K562 (cell line): ENCODE measurements at regions not wholly inside any gene's neighbourhood (a gene's known extent, or its start where the extent isn't known, plus 50 kb on each side); places are given as distances from the start of the nearest gene placed in this dataset.

Source experiments
- ATAC-seq: fragments of 200-7000 bp; cut with Tn5 transposase; 3 replicates; pipeline ENCODE4 v1.9.1; 2020; ENCODE audit warnings: moderate library complexity
- BruUV-seq: library from RNA; stranded (reverse); fragments of 400-500 nt; replicated peaks from 2 replicates; lab custom pipeline; 2021; lab: Mats Ljungman, UMichigan
- CTCF ChIA-PET: fragments of 300-600 bp; formaldehyde crosslinking; extraction: SDS; loops from one replicate; lab custom pipeline; 2021; ENCODE audit warnings: low intra/inter-chr PET ratio; lab: Yijun Ruan, JAX
- POLR2A ChIA-PET: fragments of 300-600, 350-650 bp; sonication (Branson Sonifier 250); formaldehyde crosslinking; extraction: SDS; loops from one replicate; lab custom pipeline; 2021; ENCODE audit warnings: antibody characterized with exemption, inconsistent platforms; lab: Yijun Ruan, JAX
- DNase-seq, 4 experiments: peaks; one replicate each; pipeline versions ENCODE4 v3.0.0 to v3.0.0-alpha.2; 2011 to 2018; ENCODE audit warnings: low spot score in 3 of 4, mixed read lengths in 3 of 4; ENCODE audit errors: extremely low read depth in 1 of 4
- FAIRE-seq: peaks from 2 replicates; lab custom pipeline; 2011; peaks lifted over from hg19 to GRCh38; lab: Jason Lieb, UNC
- H2AFZ ChIP-seq: 2 replicates; pipeline ENCODE4 v1.6.0; 2011; ENCODE audit warnings: low read depth, low read length, control low read depth, inconsistent platforms
- H3K27ac ChIP-seq: fragments of 200-600 bp; 3 replicates; pipeline ENCODE4 v1.8.0; 2011; ENCODE audit warnings: low read depth, mild to moderate bottlenecking, control low read depth, inconsistent platforms, low read length, moderate library complexity, mixed read lengths; ENCODE audit errors: extremely low read depth
- H3K27me3 ChIP-seq, 2 experiments: fragments of 300-600 bp in 1 of 2; 2 replicates in 1 of 2; 3 replicates in 1 of 2; pipeline versions ENCODE4 v1.6.0 to v1.8.0; 2011; ENCODE audit warnings: inconsistent platforms in 2 of 2, low read length in 2 of 2, mild to moderate bottlenecking in 1 of 2, mixed read lengths in 1 of 2, moderate library complexity in 1 of 2; ENCODE audit not compliant: control insufficient read depth in 2 of 2, insufficient read depth in 2 of 2
- H3K36me3 ChIP-seq: fragments of 300-600 bp; 3 replicates; pipeline ENCODE4 v1.8.0; 2011; ENCODE audit warnings: mild to moderate bottlenecking, low read length, inconsistent platforms; ENCODE audit not compliant: control insufficient read depth, insufficient read depth
- H3K4me1 ChIP-seq, 2 experiments: fragments of 200-600 bp in 1 of 2; replicated peaks in 1 of 2; 2 replicates in 1 of 2; 3 replicates in 1 of 2; pipeline versions ENCODE4 v1.5.1 to v1.8.0; 2011; ENCODE audit warnings: inconsistent platforms in 2 of 2, low read length in 2 of 2, mild to moderate bottlenecking in 1 of 2, mixed read lengths in 1 of 2, moderate library complexity in 1 of 2; ENCODE audit not compliant: control insufficient read depth in 2 of 2, insufficient read depth in 2 of 2
- H3K4me2 ChIP-seq: 2 replicates; pipeline ENCODE4 v1.6.1; 2011; ENCODE audit warnings: low read length, control low read depth, inconsistent platforms, mixed read lengths; ENCODE audit not compliant: insufficient read depth
- H3K4me3 ChIP-seq: fragments of 200-600 bp; sonication (generic), shearing (Covaris generic); 2 replicates; pipeline ENCODE4 v1.5.1; 2016; ENCODE audit warnings: control low read depth, inconsistent platforms
- H3K79me2 ChIP-seq: fragments of 200-600 bp; 3 replicates; pipeline ENCODE4 v1.8.0; 2011; ENCODE audit warnings: low read length, inconsistent platforms; ENCODE audit not compliant: control insufficient read depth, insufficient read depth
- H3K9ac ChIP-seq, 2 experiments: 2 replicates each; pipeline versions ENCODE4 v1.6.0 to v1.6.1; 2011; ENCODE audit warnings: low read depth in 2 of 2, low read length in 2 of 2, control low read depth in 1 of 2, inconsistent platforms in 1 of 2, mild to moderate bottlenecking in 1 of 2, mixed read lengths in 1 of 2; ENCODE audit not compliant: insufficient read depth in 1 of 2
- H3K9me1 ChIP-seq: one replicate; pipeline ENCODE4 v1.6.0; 2011; ENCODE audit warnings: inconsistent platforms, mild to moderate bottlenecking, low read length, moderate library complexity; ENCODE audit not compliant: control insufficient read depth, insufficient read depth
- H3K9me3 ChIP-seq: replicated peaks from 2 replicates; pipeline ENCODE4 v1.5.1; 2011; ENCODE audit warnings: low read depth, low read length, inconsistent platforms; ENCODE audit not compliant: control insufficient read depth, insufficient read depth
- H4K20me1 ChIP-seq: replicated peaks from 2 replicates; pipeline ENCODE4 v1.6.1; 2011; ENCODE audit warnings: low read length, inconsistent platforms, mixed read lengths; ENCODE audit not compliant: control insufficient read depth, insufficient read depth
- CHD1 ChIP-seq: fragments of 200-600 bp; sonication (generic); IDR thresholded peaks from one replicate; pipeline ENCODE4 v1.6.1; 2012; ENCODE audit warnings: mild to moderate bottlenecking, moderate library complexity, low read length, inconsistent platforms
- GATA2 ChIP-seq: sonication (generic); formaldehyde crosslinking; IDR thresholded peaks from 2 replicates; pipeline ENCODE4 v1.4.0; 2020; ENCODE audit warnings: mild to moderate bottlenecking, missing genetic modification reagents
- IRF2 ChIP-seq: sonication (generic); formaldehyde crosslinking; IDR thresholded peaks from 2 replicates; pipeline ENCODE4 v1.8.1; 2022; ENCODE audit warnings: mild to moderate bottlenecking, missing genetic modification reagents
- MTA3 ChIP-seq: fragments of 450-650 bp; formaldehyde crosslinking; IDR thresholded peaks from 2 replicates; pipeline ENCODE4 v1.6.1; 2017; ENCODE audit warnings: mild to moderate bottlenecking, borderline replicate concordance
- PCBP2 ChIP-seq: fragments of 200-400 bp; formaldehyde crosslinking; IDR thresholded peaks from 2 replicates; pipeline ENCODE4 v1.6.1; 2018; ENCODE audit warnings: low read length, low read depth, mild to moderate bottlenecking, moderate library complexity; ENCODE audit not compliant: poor library complexity, severe bottlenecking
- PHF21A ChIP-seq: fragments of 450-650 bp; IDR thresholded peaks from 2 replicates; pipeline ENCODE4 v1.6.1; 2017; ENCODE audit warnings: low read depth, borderline replicate concordance
- POLR2B ChIP-seq: fragments of 450-650 bp; IDR thresholded peaks from 2 replicates; pipeline ENCODE4 v1.6.1; 2018; ENCODE audit warnings: low read depth; ENCODE audit not compliant: partially characterized antibody
- RB1 ChIP-seq: fragments of 450-650 bp; IDR thresholded peaks from 2 replicates; pipeline ENCODE4 v1.6.1; 2017; ENCODE audit warnings: low read depth, mild to moderate bottlenecking
- SOX6 ChIP-seq: fragments of 450-650 bp; IDR thresholded peaks from 2 replicates; pipeline ENCODE4 v1.6.1; 2014; ENCODE audit warnings: mild to moderate bottlenecking
- SRF ChIP-seq, 2 experiments: fragments of 250-450, 450-650 bp in 1 of 2; sonication (Bioruptor Pico) in 1 of 2; sonication (generic) in 1 of 2; formaldehyde crosslinking; IDR thresholded peaks; 2 replicates each; pipeline versions ENCODE4 v1.5.0 to v1.5.1; 2020 to 2022; ENCODE audit warnings: mild to moderate bottlenecking in 1 of 2, missing genetic modification reagents in 1 of 2
- ZBTB17 ChIP-seq: fragments of 450-650 bp; formaldehyde crosslinking; IDR thresholded peaks from 2 replicates; pipeline ENCODE4 v1.4.0; 2020; ENCODE audit warnings: mild to moderate bottlenecking
- ZC3H8 ChIP-seq: fragments of 450-650 bp; IDR thresholded peaks from 2 replicates; pipeline ENCODE4 v1.6.1; 2017
- ZNF316 ChIP-seq: fragments of 450-650 bp; IDR thresholded peaks from 2 replicates; pipeline ENCODE4 v1.6.1; 2016
- ZNF507 ChIP-seq: conservative IDR thresholded peaks from 2 replicates; pipeline ENCODE4 v1.6.1; 2017; ENCODE audit warnings: missing genetic modification characterization, missing compliant biosample characterization
- ZNF644 ChIP-seq: fragments of 200-800 bp; sonication (Bioruptor generic); IDR thresholded peaks from 2 replicates; pipeline ENCODE4 v1.6.1; 2016; ENCODE audit warnings: low read depth, missing genetic modification characterization, missing compliant biosample characterization
- WGBS: fragments of 100-300 bp; shearing (Covaris generic); methylation state at CpG from one replicate; pipeline ENCODE4 v1.1.6; 2016; ENCODE audit warnings: low coverage, mixed read lengths; ENCODE audit not compliant: insufficient coverage; ENCODE audit errors: missing lambda C conversion rate; 5-methylcytosine and 5-hydroxymethylcytosine counted together
- in situ Hi-C: fragments of 300-500 bp; cut with MboI; formaldehyde crosslinking; loops from 4 replicates; pipeline ENCODE4 v1.15.0; 2018; ENCODE audit warnings: inconsistent platforms, mixed read lengths
- intact Hi-C: fragments of 100-400 bp; cut with micrococcal nuclease; formaldehyde crosslinking; loops from 2 replicates; pipeline ENCODE4 v1.14.2; 2022
- TF ChIP-seq, protein P1 (sequence below): fragments of 450-650 bp; IDR thresholded peaks from 2 replicates; pipeline ENCODE4 v1.6.1; 2016; ENCODE audit warnings: missing biosample characterization, missing genetic modification characterization
- TF ChIP-seq, protein P2 (sequence below): sonication (generic); formaldehyde crosslinking; IDR thresholded peaks from 2 replicates; pipeline ENCODE4 v1.9.0; 2022; ENCODE audit warnings: mild to moderate bottlenecking, missing genetic modification reagents
- TF ChIP-seq, protein P3 (sequence below), 2 experiments: fragments of 450-650 bp in 1 of 2; sonication (generic) in 1 of 2; formaldehyde crosslinking in 1 of 2; IDR thresholded peaks in 1 of 2; conservative IDR thresholded peaks in 1 of 2; 2 replicates each; pipeline versions ENCODE4 v1.6.1 to v1.8.1; 2016 to 2023; ENCODE audit warnings: mild to moderate bottlenecking in 2 of 2, moderate library complexity in 2 of 2, inconsistent platforms in 1 of 2, missing genetic modification reagents in 1 of 2

DNA sequence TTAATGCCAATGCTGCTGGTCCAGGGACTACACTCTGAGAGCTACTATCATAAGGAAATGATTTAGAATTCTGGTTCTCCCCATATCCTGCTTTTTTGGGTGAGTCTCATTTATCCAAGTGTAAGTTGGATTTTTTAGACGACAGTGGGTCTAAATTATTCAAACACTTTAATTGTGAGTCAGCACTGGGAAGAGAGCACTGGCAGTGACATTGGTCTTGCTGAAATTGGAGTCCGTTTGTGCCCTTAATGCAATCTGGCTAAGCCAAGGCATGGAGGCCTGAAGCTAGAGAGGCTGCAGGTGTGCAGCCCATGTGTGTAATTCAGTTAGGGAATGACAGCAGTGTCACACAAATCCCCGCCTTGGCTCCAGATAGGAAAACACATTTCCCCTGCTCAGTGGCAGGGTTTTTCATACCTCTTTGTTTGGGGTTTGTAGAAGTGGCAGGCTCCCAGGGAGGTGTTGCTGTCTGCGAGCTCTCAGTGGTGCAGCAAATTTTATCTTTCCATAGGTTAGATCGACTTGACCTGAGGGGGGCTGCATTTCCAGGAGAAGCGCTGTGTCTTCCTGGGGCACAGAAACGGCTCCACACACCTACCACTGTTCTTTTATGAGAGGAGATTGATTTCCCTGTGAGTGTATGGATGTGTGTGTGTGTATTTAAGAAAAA is 197.7 kb downstream of the CD47 start:
- Histone ChIP-seq H3K4me2 (no peak overlapping the region), H3K4me3 (no peak overlapping the region), H3K9me1 (no peaks in the 10 kb centered on the region), H4K20me1 (no peaks in the 10 kb centered on the region), H2AFZ (no peak overlapping the region), H3K4me1 (peaks cover 0 to 7% of the 10 kb centered on the region in 2 experiments; a peak in 2 of 5 replicates), H3K27ac (no peak overlapping the region), H3K36me3 (no peaks in the 10 kb centered on the region), H3K9me3 (no peaks in the 10 kb centered on the region), H3K79me2 (no peaks in the 10 kb centered on the region), H3K9ac (no peak overlapping the region), H3K27me3 (no peaks in the 10 kb centered on the region)
- DNase-seq (no peak), ATAC-seq (no peak), FAIRE-seq (no peak)
- BruUV-seq: no TSS peak
- CTCF ChIA-PET: no interaction called here
- intact Hi-C loops (no loop called here), in situ Hi-C loops (no loop called here)
- POLR2A ChIA-PET: interaction anchor here (0.7 kb wide), 1 partner anchor 27 kb away, joined by 4 read pairs; no protein-coding TSS in a partner anchor
- no peak for TF ChIP-seq CHD1
- no peak for TF ChIP-seq MTA3
- TF ChIP-seq ZNF316: no peak
- no peak for TF ChIP-seq IRF2 (CRISPR knock-in tag)
- TF ChIP-seq, protein P1, sequence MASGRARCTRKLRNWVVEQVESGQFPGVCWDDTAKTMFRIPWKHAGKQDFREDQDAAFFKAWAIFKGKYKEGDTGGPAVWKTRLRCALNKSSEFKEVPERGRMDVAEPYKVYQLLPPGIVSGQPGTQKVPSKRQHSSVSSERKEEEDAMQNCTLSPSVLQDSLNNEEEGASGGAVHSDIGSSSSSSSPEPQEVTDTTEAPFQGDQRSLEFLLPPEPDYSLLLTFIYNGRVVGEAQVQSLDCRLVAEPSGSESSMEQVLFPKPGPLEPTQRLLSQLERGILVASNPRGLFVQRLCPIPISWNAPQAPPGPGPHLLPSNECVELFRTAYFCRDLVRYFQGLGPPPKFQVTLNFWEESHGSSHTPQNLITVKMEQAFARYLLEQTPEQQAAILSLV: no peak
- no peak for TF ChIP-seq RB1
- TF ChIP-seq POLR2B: no peak
- TF ChIP-seq PHF21A: no peak
- no peak for TF ChIP-seq ZBTB17
- no peak for TF ChIP-seq ZC3H8
- TF ChIP-seq ZNF644 (tag): no peak
- no peak for TF ChIP-seq ZNF507
- TF ChIP-seq, protein P2, sequence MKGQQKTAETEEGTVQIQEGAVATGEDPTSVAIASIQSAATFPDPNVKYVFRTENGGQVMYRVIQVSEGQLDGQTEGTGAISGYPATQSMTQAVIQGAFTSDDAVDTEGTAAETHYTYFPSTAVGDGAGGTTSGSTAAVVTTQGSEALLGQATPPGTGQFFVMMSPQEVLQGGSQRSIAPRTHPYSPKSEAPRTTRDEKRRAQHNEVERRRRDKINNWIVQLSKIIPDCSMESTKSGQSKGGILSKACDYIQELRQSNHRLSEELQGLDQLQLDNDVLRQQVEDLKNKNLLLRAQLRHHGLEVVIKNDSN (CRISPR knock-in tag): no peak
- TF ChIP-seq GATA2 (CRISPR knock-in tag): no peak
- TF ChIP-seq SOX6: no peak
- TF ChIP-seq PCBP2: no peak
- TF ChIP-seq, protein P3, sequence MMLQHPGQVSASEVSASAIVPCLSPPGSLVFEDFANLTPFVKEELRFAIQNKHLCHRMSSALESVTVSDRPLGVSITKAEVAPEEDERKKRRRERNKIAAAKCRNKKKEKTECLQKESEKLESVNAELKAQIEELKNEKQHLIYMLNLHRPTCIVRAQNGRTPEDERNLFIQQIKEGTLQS (IDR thresholded peaks at IDR 0.05): no peak
- TF ChIP-seq, protein P3 (CRISPR knock-in tag; conservative IDR thresholded peaks at IDR 0.05): no peak
- TF ChIP-seq SRF (CRISPR knock-in tag; IDR thresholded peaks at IDR 0.05): no peak
- 10% methylated on average over 7 of the region's 7 CpGs for WGBS
